PC-9 (cell line): ENCODE measurements at regions not wholly inside any gene's neighbourhood (a gene's known extent, or its start where the extent isn't known, plus 50 kb on each side); places are given as distances from the start of the nearest gene placed in this dataset.

Source experiments
- CTCF ChIP-seq: fragments of 200-600 bp; sonication (generic); conservative IDR thresholded peaks from 2 replicates; pipeline ENCODE4 v1.6.1; 2017; ENCODE audit warnings: mixed run types, antibody characterized with exemption, mild to moderate bottlenecking, moderate library complexity
- EZH2 ChIP-seq: fragments of 200-600 bp; sonication (generic); IDR thresholded peaks from 2 replicates; pipeline ENCODE4 v1.8.0; 2017; ENCODE audit warnings: antibody characterized with exemption, low read depth

- TF ChIP-seq CTCF: no peak
- no peak for TF ChIP-seq EZH2
These were observed 74.3 kb downstream of the RHOB start for GRCh38 chr2:20521193-20521592.
